OCI-LY1 (cell line): ENCODE measurements at regions not wholly inside any gene's neighbourhood (a gene's known extent, or its start where the extent isn't known, plus 50 kb on each side); places are given as distances from the start of the nearest gene placed in this dataset.

ENCODE experiments used
- H2AFZ ChIP-seq: fragments of 200-600 bp; sonication (generic), shearing (Covaris generic); 2 replicates; pipeline ENCODE4 v1.6.0; 2014; ENCODE audit warnings: antibody characterized with exemption, mild to moderate bottlenecking, low read length
- H3F3A ChIP-seq: fragments of 200-600 bp; sonication (generic), shearing (Covaris generic); 2 replicates; pipeline ENCODE4 v1.6.0; 2014; ENCODE audit warnings: mild to moderate bottlenecking, antibody characterized with exemption, low read length, moderate library complexity; ENCODE audit not compliant: insufficient read depth
- H3K27ac ChIP-seq: fragments of 200-600 bp; sonication (generic); 2 replicates; pipeline ENCODE4 v1.5.1; 2014; ENCODE audit warnings: low read length, mixed run types, mild to moderate bottlenecking, low read depth; ENCODE audit not compliant: poor library complexity, severe bottlenecking
- H3K27me3 ChIP-seq: fragments of 200-600 bp; sonication (generic); 2 replicates; pipeline ENCODE4 v1.6.0; 2014; ENCODE audit warnings: antibody characterized with exemption, mild to moderate bottlenecking, low read length, moderate library complexity; ENCODE audit not compliant: insufficient read depth
- H3K36me3 ChIP-seq: fragments of 200-600 bp; sonication (generic); 2 replicates; pipeline ENCODE4 v1.6.1; 2014; ENCODE audit warnings: mild to moderate bottlenecking, antibody characterized with exemption, low read length, moderate library complexity, mixed read lengths; ENCODE audit not compliant: insufficient read depth
- H3K4me1 ChIP-seq: fragments of 200-600 bp; sonication (generic); 2 replicates; pipeline ENCODE4 v1.5.1; 2014; ENCODE audit warnings: mild to moderate bottlenecking, low read length, moderate library complexity; ENCODE audit not compliant: insufficient read depth, severe bottlenecking
- H3K4me2 ChIP-seq: fragments of 200-600 bp; sonication (generic), shearing (Covaris generic); 2 replicates; pipeline ENCODE4 v1.6.1; 2014; ENCODE audit warnings: low read length
- H3K4me3 ChIP-seq: fragments of 200-600 bp; sonication (generic); 2 replicates; pipeline ENCODE4 v1.5.1; 2014; ENCODE audit warnings: low read length, low read depth, mild to moderate bottlenecking, mixed read lengths; ENCODE audit not compliant: poor library complexity, severe bottlenecking
- H3K79me2 ChIP-seq: fragments of 200-600 bp; shearing (Covaris generic); 2 replicates; pipeline ENCODE4 v1.6.1; 2016; ENCODE audit warnings: mixed run types, low read length, mixed read lengths; ENCODE audit not compliant: insufficient read depth
- H3K9ac ChIP-seq: fragments of 200-600 bp; sonication (generic), shearing (Covaris generic); 2 replicates; pipeline ENCODE4 v1.6.1; 2014; ENCODE audit warnings: mild to moderate bottlenecking, low read length, mixed read lengths
- H3K9me2 ChIP-seq: fragments of 200-600 bp; sonication (generic), shearing (Covaris generic); 2 replicates; pipeline ENCODE4 v1.6.1; 2014; ENCODE audit warnings: low read depth, mild to moderate bottlenecking, low read length, mixed read lengths
- H3K9me3 ChIP-seq: fragments of 200-600 bp; shearing (Covaris generic); 2 replicates; pipeline ENCODE4 v1.6.1; 2014; ENCODE audit warnings: low read length, mixed read lengths
- H4K20me1 ChIP-seq: fragments of 200-600 bp; sonication (generic), shearing (Covaris generic); 2 replicates; pipeline ENCODE4 v1.6.0; 2016; ENCODE audit warnings: mild to moderate bottlenecking, low read length; ENCODE audit not compliant: insufficient read depth
- EZH2 ChIP-seq: fragments of 200-600 bp; sonication (generic), shearing (Covaris generic); IDR thresholded peaks from 2 replicates; pipeline ENCODE4 v1.8.0; 2017; ENCODE audit warnings: borderline replicate concordance, mixed run types, mild to moderate bottlenecking, antibody characterized with exemption, low read length, moderate library complexity, mixed read lengths
- TF ChIP-seq, protein P1 (sequence below): fragments of 200-600 bp; sonication (generic), shearing (Covaris generic); IDR thresholded peaks from 2 replicates; pipeline ENCODE4 v1.5.1; 2017; ENCODE audit warnings: mild to moderate bottlenecking, antibody characterized with exemption, low read length, moderate library complexity, mixed read lengths

DNA sequence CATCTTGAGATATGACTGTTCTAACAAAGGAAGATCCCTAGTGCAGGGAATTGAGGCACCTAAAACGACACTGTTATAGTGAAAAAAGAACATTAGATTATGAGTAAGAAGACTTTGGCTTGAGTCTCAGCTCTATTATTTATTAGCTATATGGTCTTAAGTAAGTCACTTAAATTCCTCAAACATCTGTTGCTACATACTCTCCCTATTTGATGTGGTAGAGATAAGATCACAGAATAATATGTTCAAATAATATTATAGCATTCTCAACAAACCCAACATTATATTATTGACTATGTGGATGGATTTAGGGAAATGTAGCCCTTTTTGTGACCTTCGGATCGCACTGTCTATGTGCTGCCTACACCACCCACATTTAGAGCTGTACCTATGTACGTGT lies 136.9 kb downstream of the P2RY1 start:
- H3K4me3 ChIP-seq, result no peak overlapping the region
- TF ChIP-seq, protein P1, sequence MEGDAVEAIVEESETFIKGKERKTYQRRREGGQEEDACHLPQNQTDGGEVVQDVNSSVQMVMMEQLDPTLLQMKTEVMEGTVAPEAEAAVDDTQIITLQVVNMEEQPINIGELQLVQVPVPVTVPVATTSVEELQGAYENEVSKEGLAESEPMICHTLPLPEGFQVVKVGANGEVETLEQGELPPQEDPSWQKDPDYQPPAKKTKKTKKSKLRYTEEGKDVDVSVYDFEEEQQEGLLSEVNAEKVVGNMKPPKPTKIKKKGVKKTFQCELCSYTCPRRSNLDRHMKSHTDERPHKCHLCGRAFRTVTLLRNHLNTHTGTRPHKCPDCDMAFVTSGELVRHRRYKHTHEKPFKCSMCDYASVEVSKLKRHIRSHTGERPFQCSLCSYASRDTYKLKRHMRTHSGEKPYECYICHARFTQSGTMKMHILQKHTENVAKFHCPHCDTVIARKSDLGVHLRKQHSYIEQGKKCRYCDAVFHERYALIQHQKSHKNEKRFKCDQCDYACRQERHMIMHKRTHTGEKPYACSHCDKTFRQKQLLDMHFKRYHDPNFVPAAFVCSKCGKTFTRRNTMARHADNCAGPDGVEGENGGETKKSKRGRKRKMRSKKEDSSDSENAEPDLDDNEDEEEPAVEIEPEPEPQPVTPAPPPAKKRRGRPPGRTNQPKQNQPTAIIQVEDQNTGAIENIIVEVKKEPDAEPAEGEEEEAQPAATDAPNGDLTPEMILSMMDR, result no peak
- TF ChIP-seq EZH2, result no peak
- no peak overlapping the region for H3K4me2 ChIP-seq

GRCh38 chr3:152973575-152973974 lies 138.6 kb downstream of the P2RY1 start:
- Histone ChIP-seq H3K4me2 (no peak overlapping the region), H3K27ac (no peak overlapping the region)

More for the DNA sequence above, 136.9 kb downstream of the P2RY1 start:
- Histone ChIP-seq H3F3A (no peaks in the 10 kb centered on the region), H2AFZ (no peak overlapping the region), H3K36me3 (no peaks in the 10 kb centered on the region), H3K9me3 (no peaks in the 10 kb centered on the region), H3K27ac (no peak overlapping the region), H4K20me1 (no peaks in the 10 kb centered on the region), H3K27me3 (no peaks in the 10 kb centered on the region), H3K79me2 (no peaks in the 10 kb centered on the region), H3K9me2 (no peaks in the 10 kb centered on the region; the same call in 1 of the 2 replicates), H3K9ac (no peak overlapping the region), H3K4me1 (no peaks in the 10 kb centered on the region)

GRCh38 chr3:152976239-152976638 lies 141.3 kb downstream of the P2RY1 start:
- H4K20me1 ChIP-seq, result no peaks in the 10 kb centered on the region
- no peak overlapping the region for H3K4me3 ChIP-seq
- H3K4me2 ChIP-seq, result no peak overlapping the region

More at GRCh38 chr3:152973575-152973974, 138.6 kb downstream of the P2RY1 start:
- Histone ChIP-seq H4K20me1 (no peaks in the 10 kb centered on the region), H3K36me3 (no peaks in the 10 kb centered on the region), H3K9me3 (no peaks in the 10 kb centered on the region), H3K4me3 (no peak overlapping the region), H3F3A (no peaks in the 10 kb centered on the region), H3K79me2 (no peaks in the 10 kb centered on the region), H3K9ac (no peak overlapping the region), H3K27me3 (no peaks in the 10 kb centered on the region), H3K9me2 (no peaks in the 10 kb centered on the region; the same call in 1 of the 2 replicates), H3K4me1 (no peaks in the 10 kb centered on the region), H2AFZ (no peak overlapping the region)
- TF ChIP-seq, protein P1, result no peak
- TF ChIP-seq EZH2, result no peak

More at GRCh38 chr3:152976239-152976638, 141.3 kb downstream of the P2RY1 start:
- Histone ChIP-seq H3K9ac (no peak overlapping the region), H3K9me2 (no peaks in the 10 kb centered on the region; the same call in 1 of the 2 replicates), H3K36me3 (no peaks in the 10 kb centered on the region), H3K27me3 (no peaks in the 10 kb centered on the region), H3F3A (no peaks in the 10 kb centered on the region), H3K4me1 (no peaks in the 10 kb centered on the region), H2AFZ (no peak overlapping the region), H3K9me3 (no peaks in the 10 kb centered on the region), H3K27ac (no peak overlapping the region), H3K79me2 (no peaks in the 10 kb centered on the region)
- TF ChIP-seq EZH2, result no peak
- TF ChIP-seq, protein P1, result no peak
